GM12891 (cell line): ENCODE measurements at regions not wholly inside any gene's neighbourhood (a gene's known extent, or its start where the extent isn't known, plus 50 kb on each side); places are given as distances from the start of the nearest gene placed in this dataset.
"Not testable (repeated sequence)": the region's sequence is repeated elsewhere in the genome, so short reads cannot be mapped to it uniquely, and the experiment has no call there.

Experiments used
- DNase-seq: peaks from one replicate; pipeline ENCODE4 v3.0.0; 2011; ENCODE audit warnings: low spot score; ENCODE audit not compliant: insufficient read length
- FAIRE-seq: peaks from 2 replicates; lab custom pipeline; 2011; peaks lifted over from hg19 to GRCh38; lab: Jason Lieb, UNC

DNA sequence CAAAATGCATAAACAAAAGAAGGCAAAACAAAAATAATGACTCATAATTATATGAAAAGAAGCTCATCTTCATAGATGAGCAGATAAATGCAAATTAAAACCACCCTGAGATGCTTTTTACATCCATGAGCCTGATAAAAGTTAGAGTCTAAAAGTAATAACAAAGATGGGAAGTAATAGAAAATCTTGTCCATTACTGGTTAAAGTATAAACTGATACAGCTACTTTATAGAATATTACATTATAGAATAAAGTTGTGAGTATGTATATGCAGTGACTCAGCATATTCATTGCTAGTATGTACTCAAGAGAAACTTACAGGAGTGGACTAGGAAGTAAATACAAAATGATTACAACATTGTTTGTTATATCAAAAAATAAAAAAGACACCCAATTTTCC lies 333.0 kb downstream of the OR4F29 start:
- not testable (repeated sequence) for FAIRE-seq, DNase-seq

DNA sequence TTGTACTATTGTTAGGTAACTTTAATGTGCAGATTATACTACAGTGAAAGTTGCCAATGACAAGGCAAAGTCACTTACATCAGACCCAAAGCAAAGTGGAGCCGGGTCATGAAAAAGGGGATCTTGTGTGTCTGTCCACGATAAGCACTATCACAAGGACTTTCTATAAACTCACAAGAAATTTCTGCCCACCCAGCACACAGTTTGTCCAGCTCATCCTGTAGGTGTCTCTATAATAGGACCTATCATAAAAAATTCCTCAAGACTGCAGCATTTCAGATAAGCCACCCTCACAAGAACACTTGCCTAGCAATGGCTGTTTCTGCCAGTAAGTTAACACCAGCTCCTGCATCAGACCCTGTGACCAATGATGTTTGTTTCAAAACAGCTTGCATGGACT lies 335.9 kb downstream of the OR4F29 start:
- FAIRE-seq: not testable (repeated sequence)

DNA sequence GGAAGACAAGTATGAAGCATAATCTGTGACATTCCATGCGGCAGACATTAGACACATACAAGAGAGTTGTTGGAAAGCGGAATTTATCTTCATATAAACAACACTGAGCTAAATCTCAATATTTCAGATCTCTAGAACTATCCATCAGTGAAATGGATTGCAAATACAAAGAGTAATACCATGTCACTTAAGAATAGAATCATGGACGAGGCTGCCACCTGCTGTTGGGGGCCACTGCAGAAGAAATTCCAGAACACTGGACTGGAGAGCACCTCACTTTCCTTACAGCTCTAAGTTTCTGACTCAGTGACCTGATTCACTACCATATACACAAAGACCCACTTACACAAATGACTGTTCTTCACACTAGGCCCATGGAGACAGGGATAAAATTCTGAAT lies 346.7 kb downstream of the OR4F29 start:
- FAIRE-seq, DNase-seq: not testable (repeated sequence)

More for the DNA sequence above, 335.9 kb downstream of the OR4F29 start:
- DNase-seq: not testable (repeated sequence)

GRCh38 chr1:99481-99880 lies 352.0 kb downstream of the OR4F29 start:
- DNase-seq, FAIRE-seq: not testable (repeated sequence)

DNA sequence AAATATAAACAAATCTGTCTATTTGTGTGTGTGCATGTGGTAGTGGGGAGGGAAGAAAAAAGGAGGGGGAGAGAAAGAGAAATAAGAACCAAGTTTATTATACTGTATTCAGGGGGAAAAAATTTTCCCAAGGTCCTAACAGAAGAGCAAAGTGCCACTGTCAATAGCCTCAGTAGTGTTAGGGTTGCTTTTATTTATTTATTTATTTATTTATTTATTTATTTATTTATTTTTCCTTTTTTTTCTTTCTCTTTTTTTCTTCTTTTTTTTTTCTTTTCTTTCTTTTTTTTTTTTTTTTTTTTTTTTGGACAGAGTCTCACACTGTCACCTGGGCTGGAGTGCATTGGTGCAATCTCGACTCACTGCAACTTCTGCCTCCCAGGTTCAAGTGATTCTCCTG lies 352.7 kb downstream of the OR4F29 start:
- not testable (repeated sequence) for DNase-seq, FAIRE-seq

DNA sequence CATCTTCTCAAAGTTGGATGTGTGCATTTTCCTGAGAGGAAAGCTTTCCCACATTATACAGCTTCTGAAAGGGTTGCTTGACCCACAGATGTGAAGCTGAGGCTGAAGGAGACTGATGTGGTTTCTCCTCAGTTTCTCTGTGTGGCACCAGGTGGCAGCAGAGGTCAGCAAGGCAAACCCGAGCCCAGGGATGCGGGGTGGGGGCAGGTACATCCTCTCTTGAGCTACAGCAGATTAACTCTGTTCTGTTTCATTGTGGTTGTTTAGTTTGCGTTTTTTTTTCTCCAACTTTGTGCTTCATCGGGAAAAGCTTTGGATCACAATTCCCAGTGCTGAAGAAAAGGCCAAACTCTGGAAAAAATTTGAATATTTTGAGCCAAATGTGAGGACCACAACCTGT lies 360.2 kb downstream of the OR4F29 start:
- FAIRE-seq, DNase-seq: not testable (repeated sequence)

GRCh38 chr1:88110-88509 lies 363.4 kb downstream of the OR4F29 start:
- FAIRE-seq, DNase-seq: not testable (repeated sequence)

- not testable (repeated sequence) for DNase-seq, FAIRE-seq
Measured at GRCh38 chr1:79152-79551, 372.3 kb downstream of the OR4F29 start.

- DNase-seq, FAIRE-seq: not testable (repeated sequence)
Measured at GRCh38 chr1:65119-65518, 386.4 kb downstream of the OR4F29 start, which contains the start of gene OR4F5. TSS of gene OR4F5 (plus strand) at chr1:65419.

DNA sequence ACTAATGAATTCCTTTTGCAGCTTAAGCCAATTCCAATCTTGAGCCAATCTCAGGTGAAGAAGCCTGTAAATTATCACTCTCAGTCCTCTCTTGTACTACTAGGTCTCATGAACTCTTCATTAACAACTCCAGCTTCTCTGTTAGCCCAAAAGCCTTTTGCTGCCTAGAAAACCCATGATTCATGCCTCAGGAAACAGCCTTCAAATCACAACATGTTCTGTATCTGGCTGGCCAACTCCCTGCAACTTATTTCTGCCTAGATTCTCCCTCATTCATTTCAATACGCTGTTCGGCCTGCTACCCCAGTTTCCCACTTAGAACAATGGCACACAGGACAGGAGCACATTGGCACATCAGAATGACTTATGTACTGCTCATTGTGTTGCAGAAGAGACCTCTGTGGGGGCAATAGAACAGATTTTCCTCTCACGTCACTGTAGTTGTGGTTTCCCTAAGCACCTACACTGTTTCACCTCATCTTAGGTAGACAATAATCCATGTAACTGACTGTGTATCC lies 395.4 kb downstream of the OR4F29 start:
- DNase-seq, FAIRE-seq: not testable (repeated sequence)

- not testable (repeated sequence) for DNase-seq, FAIRE-seq
Measured at GRCh38 chr1:53182-53581, 398.3 kb downstream of the OR4F29 start.

- DNase-seq, FAIRE-seq: not testable (repeated sequence)
Measured at GRCh38 chr1:41965-42466, 409.5 kb downstream of the OR4F29 start.

GRCh38 chr1:41197-41596 lies 410.3 kb downstream of the OR4F29 start:
- not testable (repeated sequence) for DNase-seq, FAIRE-seq

DNA sequence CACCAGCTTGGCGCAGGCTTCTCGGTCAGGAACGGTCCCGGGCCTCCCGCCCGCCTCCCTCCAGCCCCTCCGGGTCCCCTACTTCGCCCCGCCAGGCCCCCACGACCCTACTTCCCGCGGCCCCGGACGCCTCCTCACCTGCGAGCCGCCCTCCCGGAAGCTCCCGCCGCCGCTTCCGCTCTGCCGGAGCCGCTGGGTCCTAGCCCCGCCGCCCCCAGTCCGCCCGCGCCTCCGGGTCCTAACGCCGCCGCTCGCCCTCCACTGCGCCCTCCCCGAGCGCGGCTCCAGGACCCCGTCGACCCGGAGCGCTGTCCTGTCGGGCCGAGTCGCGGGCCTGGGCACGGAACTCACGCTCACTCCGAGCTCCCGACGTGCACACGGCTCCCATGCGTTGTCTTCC lies 422.3 kb downstream of the OR4F29 start:
- DNase-seq, FAIRE-seq: not testable (repeated sequence)

- FAIRE-seq, DNase-seq: not testable (repeated sequence)
Measured at GRCh38 chr1:17298-17697, 434.2 kb downstream of the OR4F29 start.

DNA sequence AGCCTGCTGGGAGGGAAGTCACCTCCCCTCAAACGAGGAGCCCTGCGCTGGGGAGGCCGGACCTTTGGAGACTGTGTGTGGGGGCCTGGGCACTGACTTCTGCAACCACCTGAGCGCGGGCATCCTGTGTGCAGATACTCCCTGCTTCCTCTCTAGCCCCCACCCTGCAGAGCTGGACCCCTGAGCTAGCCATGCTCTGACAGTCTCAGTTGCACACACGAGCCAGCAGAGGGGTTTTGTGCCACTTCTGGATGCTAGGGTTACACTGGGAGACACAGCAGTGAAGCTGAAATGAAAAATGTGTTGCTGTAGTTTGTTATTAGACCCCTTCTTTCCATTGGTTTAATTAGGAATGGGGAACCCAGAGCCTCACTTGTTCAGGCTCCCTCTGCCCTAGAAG lies 435.5 kb downstream of the OR4F29 start:
- not testable (repeated sequence) for FAIRE-seq

DNA sequence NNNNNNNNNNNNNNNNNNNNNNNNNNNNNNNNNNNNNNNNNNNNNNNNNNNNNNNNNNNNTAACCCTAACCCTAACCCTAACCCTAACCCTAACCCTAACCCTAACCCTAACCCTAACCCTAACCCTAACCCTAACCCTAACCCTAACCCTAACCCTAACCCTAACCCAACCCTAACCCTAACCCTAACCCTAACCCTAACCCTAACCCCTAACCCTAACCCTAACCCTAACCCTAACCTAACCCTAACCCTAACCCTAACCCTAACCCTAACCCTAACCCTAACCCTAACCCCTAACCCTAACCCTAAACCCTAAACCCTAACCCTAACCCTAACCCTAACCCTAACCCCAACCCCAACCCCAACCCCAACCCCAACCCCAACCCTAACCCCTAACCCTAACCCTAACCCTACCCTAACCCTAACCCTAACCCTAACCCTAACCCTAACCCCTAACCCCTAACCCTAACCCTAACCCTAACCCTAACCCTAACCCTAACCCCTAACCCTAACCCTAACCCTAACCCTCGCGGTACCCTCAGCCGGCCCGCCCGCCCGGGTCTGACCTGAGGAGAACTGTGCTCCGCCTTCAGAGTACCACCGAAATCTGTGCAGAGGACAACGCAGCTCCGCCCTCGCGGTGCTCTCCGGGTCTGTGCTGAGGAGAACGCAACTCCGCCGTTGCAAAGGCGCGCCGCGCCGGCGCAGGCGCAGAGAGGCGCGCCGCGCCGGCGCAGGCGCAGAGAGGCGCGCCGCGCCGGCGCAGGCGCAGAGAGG lies 441.3 kb downstream of the OR4F29 start:
- FAIRE-seq: not testable (repeated sequence)

More for the DNA sequence above, 435.5 kb downstream of the OR4F29 start:
- DNase-seq: not testable (repeated sequence)

More for the DNA sequence above, 441.3 kb downstream of the OR4F29 start:
- DNase-seq: not testable (repeated sequence)
